Esophagus (tissue), 2 donors: ENCODE measurements at regions not wholly inside any gene's neighbourhood (a gene's known extent, or its start where the extent isn't known, plus 50 kb on each side); places are given as distances from the start of the nearest gene placed in this dataset.

Source experiments
- H3K27ac ChIP-seq, 2 donors: one replicate each; pipeline ENCODE4 v1.5.1; 2013; ENCODE audit warnings: low read depth in 2 of 2, mild to moderate bottlenecking in 2 of 2, inconsistent platforms in 1 of 2, low read length in 1 of 2, moderate library complexity in 1 of 2
- H3K27me3 ChIP-seq, 2 donors: one replicate each; pipeline ENCODE4 v1.6.1; 2013; ENCODE audit warnings: low read length in 2 of 2, control low read depth in 1 of 2, mild to moderate bottlenecking in 1 of 2; ENCODE audit not compliant: insufficient read depth in 2 of 2, control insufficient read depth in 1 of 2
- H3K36me3 ChIP-seq, 2 donors: one replicate each; pipeline ENCODE4 v1.6.1; 2013; ENCODE audit warnings: low read length in 1 of 2; ENCODE audit not compliant: control insufficient read depth in 2 of 2, insufficient read depth in 2 of 2
- H3K4me1 ChIP-seq, 2 donors: one replicate each; pipeline ENCODE4 v1.6.1; 2013; ENCODE audit warnings: low read length in 1 of 2; ENCODE audit not compliant: control insufficient read depth in 2 of 2, insufficient read depth in 2 of 2
- H3K4me3 ChIP-seq, 2 donors: one replicate each; pipeline ENCODE4 v1.5.1; 2013; ENCODE audit warnings: low read length in 2 of 2, mild to moderate bottlenecking in 2 of 2, low read depth in 1 of 2, moderate library complexity in 1 of 2
- H3K9me3 ChIP-seq, 2 donors: one replicate each; pipeline ENCODE4 v1.6.1; 2013; ENCODE audit warnings: mild to moderate bottlenecking in 2 of 2, low read depth in 1 of 2, low read length in 1 of 2, moderate library complexity in 1 of 2; ENCODE audit not compliant: control insufficient read depth in 2 of 2, insufficient read depth in 1 of 2
- WGBS, 2 donors: extraction: QIAGEN DNeasy Blood & Tissue Kit; methylation state at CpG; one replicate each; pipeline ENCODE4 v1.1.7; 2013; 5-methylcytosine and 5-hydroxymethylcytosine counted together
- donor health status: healthy with polysubstance abuse.
- donor health status: Bipolar disorder and iron deficiency.

DNA sequence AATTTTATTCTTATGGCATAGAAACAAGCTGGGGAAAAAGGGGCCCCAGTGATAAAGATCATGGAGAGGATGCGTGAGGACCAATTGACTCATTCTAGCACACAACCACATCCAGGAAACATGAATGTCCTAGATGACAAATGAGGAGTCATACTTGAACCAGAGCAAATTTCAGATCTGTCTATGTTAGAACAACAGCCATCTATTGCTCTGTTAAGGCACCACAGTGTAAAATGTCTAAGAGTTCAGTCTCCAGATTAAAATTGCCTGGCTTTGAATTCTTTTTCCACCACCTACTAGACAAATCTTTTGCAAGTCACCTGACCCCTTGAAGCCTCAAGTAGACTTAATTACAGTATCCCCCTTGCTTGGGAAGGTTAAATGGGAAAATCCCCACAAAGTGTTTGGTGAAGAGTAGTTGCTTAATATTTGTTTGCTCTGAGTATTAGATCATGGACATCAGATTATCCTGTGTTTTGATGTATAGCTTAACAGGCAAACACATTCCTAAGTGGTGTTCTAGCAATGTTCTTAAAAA lies 258.7 kb upstream of the TGFBR2 start:
- no peaks in the 10 kb centered on the region for H3K27me3 ChIP-seq
- no peaks in the 10 kb centered on the region for H3K36me3 ChIP-seq
- peaks cover 0 to 2% of the 10 kb centered on the region in 2 donors for H3K4me1 ChIP-seq
- 56 to 62% methylated on average over 1 of the region's 1 CpG for WGBS, 2 donors
- no peaks in the 10 kb centered on the region for H3K9me3 ChIP-seq
- no peak overlapping the region for H3K4me3 ChIP-seq
- H3K27ac ChIP-seq: no peak overlapping the region

DNA sequence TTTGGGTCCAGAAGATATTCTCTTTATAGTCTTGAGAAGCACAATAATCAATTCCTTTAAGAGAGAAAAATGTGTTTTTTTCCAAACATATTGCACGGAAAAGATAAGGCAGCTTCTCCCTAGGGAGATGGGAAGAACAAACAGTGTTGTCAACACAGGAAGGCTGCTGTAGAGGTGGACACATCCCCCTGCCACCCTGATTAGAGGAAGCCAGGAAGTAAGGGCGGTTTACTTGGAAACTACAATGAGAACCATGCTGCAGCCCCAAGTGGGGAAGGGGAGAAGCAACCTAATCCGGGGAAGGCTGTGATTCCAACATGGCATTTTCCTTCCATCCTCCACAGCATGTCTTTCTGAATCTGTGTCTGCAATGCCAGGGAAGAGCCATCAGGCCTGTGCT lies 256.9 kb upstream of the TGFBR2 start:
- Histone ChIP-seq H3K36me3 (no peaks in the 10 kb centered on the region), H3K9me3 (no peaks in the 10 kb centered on the region), H3K4me3 (no peak overlapping the region), H3K4me1 (peaks cover 0 to 3% of the 10 kb centered on the region in 2 donors), H3K27me3 (no peaks in the 10 kb centered on the region), H3K27ac (no peak overlapping the region)
- WGBS, 2 donors: 75 to 78% methylated on average over 3 of the region's 3 CpGs

DNA sequence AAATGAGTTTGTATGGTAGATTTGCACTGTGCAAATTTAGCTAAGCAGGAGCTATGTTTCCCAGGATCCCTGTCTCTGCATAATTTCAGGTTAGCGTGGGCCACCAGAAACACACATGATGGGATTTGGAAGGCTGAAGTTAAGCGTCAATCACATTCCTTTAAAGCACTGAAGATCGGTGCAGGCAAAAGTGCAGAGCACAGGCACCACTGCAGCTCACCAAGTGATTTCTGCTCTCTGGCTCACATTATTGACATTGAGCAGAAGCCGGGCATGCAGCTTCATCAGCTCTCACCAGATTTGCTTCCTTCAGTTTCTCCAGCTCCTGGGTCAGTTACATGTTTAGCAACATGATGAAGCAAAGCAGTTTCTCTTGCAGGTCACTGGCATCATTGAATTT lies 256.4 kb upstream of the TGFBR2 start:
- no peak overlapping the region for H3K27ac ChIP-seq
- H3K4me3 ChIP-seq: no peak overlapping the region
- H3K27me3 ChIP-seq: no peaks in the 10 kb centered on the region
- 65 to 76% methylated on average over 4 of the region's 4 CpGs for WGBS, 2 donors
- no peaks in the 10 kb centered on the region for H3K9me3 ChIP-seq
- H3K36me3 ChIP-seq: no peaks in the 10 kb centered on the region
- H3K4me1 ChIP-seq: peaks cover 0 to 5% of the 10 kb centered on the region in 2 donors

DNA sequence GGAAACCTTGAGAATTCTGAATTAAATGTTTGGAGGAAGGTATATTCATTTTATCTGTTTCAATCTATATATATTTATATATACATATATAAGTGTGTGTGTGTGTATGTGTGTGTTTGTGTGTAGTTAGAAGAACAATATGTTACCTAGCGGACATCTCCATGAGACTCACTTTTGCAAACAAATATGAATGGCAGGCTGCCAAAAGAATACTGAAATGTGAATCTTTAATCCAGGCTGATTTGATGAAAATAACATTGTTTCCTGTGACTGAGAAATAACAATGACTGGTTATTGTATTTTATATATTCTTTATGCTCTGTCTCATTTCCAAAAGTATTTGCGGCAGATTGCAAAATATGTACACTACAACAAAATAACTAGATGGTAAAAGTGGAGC lies 255.5 kb upstream of the TGFBR2 start:
- no peak overlapping the region for H3K4me3 ChIP-seq
- no peaks in the 10 kb centered on the region for H3K27me3 ChIP-seq
- no peaks in the 10 kb centered on the region for H3K9me3 ChIP-seq
- H3K27ac ChIP-seq: no peak overlapping the region
- WGBS, 2 donors: 88 to 90% methylated on average over 2 of the region's 2 CpGs
- H3K36me3 ChIP-seq: no peaks in the 10 kb centered on the region
- peaks cover 0 to 5% of the 10 kb centered on the region in 2 donors for H3K4me1 ChIP-seq

DNA sequence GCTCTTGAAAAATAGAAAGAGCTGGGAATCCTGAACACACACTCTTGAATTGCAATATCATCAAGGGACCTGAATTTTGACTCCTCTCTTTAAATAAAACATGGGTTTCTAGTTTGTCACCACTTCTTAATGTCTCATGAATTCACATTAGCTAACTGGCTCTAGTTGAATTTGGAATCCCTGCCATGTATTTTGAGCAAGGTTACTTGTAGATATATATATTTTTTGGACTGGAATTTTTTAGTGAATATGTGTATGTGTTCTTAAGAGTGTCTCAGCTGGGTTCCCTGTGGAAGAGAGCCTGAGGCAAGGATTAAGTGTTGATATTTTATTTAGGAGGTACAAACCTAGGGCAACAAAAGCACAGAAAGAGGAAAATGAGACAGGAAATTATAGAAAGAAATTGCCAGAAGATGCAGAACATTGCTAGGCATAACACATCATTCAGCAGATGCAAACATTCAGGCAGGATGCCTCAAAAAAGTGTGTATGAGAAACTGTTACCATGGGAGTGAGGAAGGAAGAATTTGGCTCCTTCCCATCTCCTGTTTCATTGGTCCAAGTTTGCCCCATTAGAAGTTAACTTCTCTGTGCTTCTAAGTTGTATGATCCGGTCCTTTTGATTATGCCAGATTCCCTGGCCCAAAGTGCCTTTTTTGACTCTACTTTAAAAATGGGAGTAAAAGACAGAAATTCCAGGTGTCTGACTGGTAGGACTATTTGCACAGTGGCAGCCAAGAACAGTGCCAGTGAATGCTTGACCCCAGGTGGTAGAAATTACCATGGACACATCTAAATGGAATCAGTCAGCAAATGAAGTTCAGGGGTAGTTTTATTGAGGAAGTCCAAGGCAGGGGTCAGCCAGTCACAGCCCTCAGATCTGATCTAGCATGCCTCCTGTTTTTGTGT lies 253.7 kb upstream of the TGFBR2 start:
- no peaks in the 10 kb centered on the region for H3K36me3 ChIP-seq
- WGBS, 2 donors: 62 to 81% methylated on average over 1 of the region's 1 CpG
- peaks cover 0 to 7% of the 10 kb centered on the region in 2 donors for H3K4me1 ChIP-seq
- no peak overlapping the region for H3K27ac ChIP-seq
- no peaks in the 10 kb centered on the region for H3K27me3 ChIP-seq
- H3K4me3 ChIP-seq: no peak overlapping the region
- H3K9me3 ChIP-seq: no peaks in the 10 kb centered on the region

DNA sequence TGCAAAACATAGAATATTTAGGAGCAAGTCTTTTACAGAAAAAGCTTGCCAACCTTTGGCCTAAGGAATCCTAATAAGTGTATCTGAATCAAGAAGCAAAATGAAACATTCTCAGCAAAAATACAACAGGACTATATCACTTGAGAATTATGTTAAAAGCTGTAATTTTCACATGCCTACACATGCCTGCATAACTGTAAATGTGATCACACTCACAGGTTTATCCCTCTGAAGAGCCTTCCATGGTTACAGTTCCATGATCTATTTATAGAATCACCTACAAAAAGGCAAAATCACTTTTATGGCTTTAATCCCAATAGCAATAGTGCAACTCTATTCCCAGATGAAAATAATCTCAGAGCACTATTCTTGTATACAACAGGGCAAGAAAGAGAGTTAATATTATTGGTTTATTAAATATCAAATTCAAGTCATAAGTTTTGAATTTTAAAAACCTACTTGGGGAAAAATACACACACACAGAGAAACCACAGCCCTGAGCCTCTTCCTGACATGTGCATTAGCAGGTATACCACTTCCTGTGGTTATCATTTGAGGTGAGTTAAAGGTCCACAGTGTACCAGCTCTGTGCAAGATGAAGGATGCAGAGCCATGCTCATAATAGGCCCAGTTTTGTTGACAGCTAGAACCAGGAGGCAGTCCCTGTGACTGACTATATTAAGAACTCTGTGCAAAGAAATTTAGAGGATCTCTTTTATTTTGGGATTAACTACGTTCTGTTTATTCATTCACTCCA lies 252.5 kb upstream of the TGFBR2 start:
- 43 to 62% methylated on average over 1 of the region's 1 CpG for WGBS, 2 donors
- Histone ChIP-seq H3K9me3 (no peaks in the 10 kb centered on the region), H3K36me3 (no peaks in the 10 kb centered on the region), H3K4me1 (peaks cover 0 to 7% of the 10 kb centered on the region in 2 donors), H3K27me3 (no peaks in the 10 kb centered on the region), H3K4me3 (no peak overlapping the region), H3K27ac (no peak overlapping the region)

DNA sequence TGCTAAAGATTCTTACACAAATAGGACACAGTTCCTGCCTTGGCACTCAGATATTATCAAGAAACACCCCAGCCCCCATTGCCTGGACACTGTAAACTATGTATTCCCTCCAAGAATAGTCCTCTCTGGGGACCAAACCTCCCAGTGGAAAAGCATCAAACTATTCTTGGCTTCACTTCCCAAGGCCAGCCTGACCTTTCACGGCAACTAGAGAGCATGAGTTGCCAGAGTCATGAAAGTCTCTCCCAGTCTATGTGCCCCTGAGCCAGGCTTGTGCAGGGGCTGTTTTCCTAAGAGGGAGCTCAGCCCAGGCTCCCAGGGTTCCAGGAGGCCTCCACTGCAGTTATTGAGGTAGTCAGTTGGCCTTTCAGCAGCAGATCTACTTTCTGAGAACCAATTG lies 251.9 kb upstream of the TGFBR2 start:
- Histone ChIP-seq H3K4me3 (no peak overlapping the region), H3K9me3 (no peaks in the 10 kb centered on the region), H3K27me3 (no peaks in the 10 kb centered on the region), H3K27ac (peak overlapping the region in 1 of 2 donors; percentile 60), H3K4me1 (peaks cover 0 to 7% of the 10 kb centered on the region in 2 donors), H3K36me3 (no peaks in the 10 kb centered on the region)
- WGBS, 2 donors: 35 to 52% methylated on average over 1 of the region's 1 CpG

DNA sequence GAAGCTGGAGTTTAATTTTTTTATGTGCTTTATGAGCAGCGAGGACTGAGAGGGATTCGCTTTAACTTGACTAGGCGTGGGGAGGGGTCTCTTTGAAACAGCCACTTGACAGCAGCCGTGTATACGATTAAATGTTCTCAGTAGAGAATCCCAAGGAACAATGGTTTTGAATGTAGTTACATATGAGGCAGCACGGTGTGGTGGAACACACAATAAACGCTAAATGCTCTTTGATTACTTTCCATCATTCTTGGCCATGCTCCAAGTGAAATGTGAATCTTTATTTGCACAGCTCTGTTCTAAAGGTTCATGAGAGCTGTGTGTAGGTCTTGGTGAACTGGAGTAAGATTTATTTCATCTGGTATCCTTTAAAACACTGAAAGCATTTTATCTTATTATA lies 251.4 kb upstream of the TGFBR2 start:
- 43 to 50% methylated on average over 7 of the region's 7 CpGs for WGBS, 2 donors
- H3K27me3 ChIP-seq: no peaks in the 10 kb centered on the region
- H3K4me3 ChIP-seq: no peak overlapping the region
- no peak overlapping the region for H3K27ac ChIP-seq
- no peaks in the 10 kb centered on the region for H3K36me3 ChIP-seq
- no peaks in the 10 kb centered on the region for H3K9me3 ChIP-seq
- H3K4me1 ChIP-seq: peaks cover 0 to 7% of the 10 kb centered on the region in 2 donors

DNA sequence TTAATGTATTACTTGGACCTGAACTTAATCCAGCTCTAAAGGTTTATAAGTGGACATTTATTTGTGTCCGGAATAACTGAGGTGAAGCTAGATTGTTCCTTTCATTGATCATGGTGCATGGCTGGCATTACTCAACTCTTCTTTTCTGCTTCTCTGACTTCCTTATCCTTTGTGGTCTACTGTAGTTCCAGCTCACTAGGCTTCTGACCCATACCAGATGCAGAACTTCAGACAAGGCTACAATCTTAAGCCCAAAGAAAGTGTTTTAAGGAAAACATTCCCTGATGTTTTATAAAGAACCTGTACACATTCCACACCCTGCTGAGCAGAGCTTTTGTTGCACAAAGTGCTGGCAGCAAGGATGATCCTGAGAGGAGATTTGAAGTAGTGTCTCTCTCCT lies 250.8 kb upstream of the TGFBR2 start:
- Histone ChIP-seq H3K4me3 (no peak overlapping the region), H3K27me3 (no peaks in the 10 kb centered on the region), H3K4me1 (peaks cover 0 to 7% of the 10 kb centered on the region in 2 donors), H3K36me3 (no peaks in the 10 kb centered on the region), H3K27ac (no peak overlapping the region), H3K9me3 (no peaks in the 10 kb centered on the region)
- WGBS, 2 donors: 90 to 91% methylated on average over 1 of the region's 1 CpG
